IPS-20b (cell line): ENCODE measurements at regions not wholly inside any gene's neighbourhood (a gene's known extent, or its start where the extent isn't known, plus 50 kb on each side); places are given as distances from the start of the nearest gene placed in this dataset.
A peak's percentile ranks its signal among the peaks of the same experiment; 100 is the strongest.

Source experiments
- H3K27ac ChIP-seq: one replicate; pipeline ENCODE4 v1.5.1; 2013; ENCODE audit warnings: low read length
- H3K27me3 ChIP-seq: 2 replicates; pipeline ENCODE4 v1.6.1; 2013; ENCODE audit warnings: mild to moderate bottlenecking, low read length, inconsistent platforms; ENCODE audit not compliant: insufficient read depth
- H3K36me3 ChIP-seq: 2 replicates; pipeline ENCODE4 v1.6.1; 2013; ENCODE audit warnings: low read depth, mild to moderate bottlenecking, inconsistent platforms, low read length, moderate library complexity; ENCODE audit not compliant: insufficient read depth
- H3K4me1 ChIP-seq: 2 replicates; pipeline ENCODE4 v1.6.1; 2013; ENCODE audit warnings: mild to moderate bottlenecking, control low read depth, inconsistent platforms, low read length, moderate library complexity; ENCODE audit not compliant: insufficient read depth
- H3K4me3 ChIP-seq: 2 replicates; pipeline ENCODE4 v1.5.1; 2013; ENCODE audit warnings: mild to moderate bottlenecking, low read length, inconsistent platforms
- H3K9ac ChIP-seq: 2 replicates; pipeline ENCODE4 v1.6.1; 2013; ENCODE audit warnings: low read depth, mild to moderate bottlenecking, inconsistent platforms, low read length, moderate library complexity
- H3K9me3 ChIP-seq: 2 replicates; pipeline ENCODE4 v1.6.1; 2013; ENCODE audit warnings: mild to moderate bottlenecking, low read depth, low read length, inconsistent platforms; ENCODE audit not compliant: insufficient read depth

DNA sequence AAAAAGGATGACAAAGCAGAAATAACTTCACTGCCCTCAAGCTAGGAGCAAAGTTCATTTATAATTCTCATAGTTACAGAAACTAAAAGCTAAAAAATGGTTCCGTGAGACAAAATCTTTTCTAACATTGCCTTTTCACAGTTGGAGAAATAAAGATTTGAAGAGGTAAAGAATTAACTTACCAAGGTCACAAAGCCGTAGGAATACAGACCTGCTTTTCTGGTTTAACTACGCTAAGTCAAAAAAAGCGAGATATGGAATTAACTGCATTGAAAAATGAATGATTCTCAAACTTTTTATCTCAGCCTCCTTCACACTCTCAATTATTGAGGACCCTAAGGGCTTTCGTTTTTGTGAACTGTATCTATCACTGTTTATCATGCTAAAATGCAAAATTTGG lies 95.3 kb downstream of the SLC17A6 start:
- no peak overlapping the region for H3K4me3 ChIP-seq
- H3K36me3 ChIP-seq = no peaks in the 10 kb centered on the region
- peak overlapping the region; percentile 64; the same call in 1 of the 2 replicates for H3K9ac ChIP-seq
- H3K27ac ChIP-seq = no peak overlapping the region
- H3K27me3 ChIP-seq = peaks cover 7% of the 10 kb centered on the region; the same call in 1 of the 2 replicates
- peaks cover 14% of the 10 kb centered on the region; the same call in 1 of the 2 replicates for H3K4me1 ChIP-seq
- no peaks in the 10 kb centered on the region for H3K9me3 ChIP-seq

DNA sequence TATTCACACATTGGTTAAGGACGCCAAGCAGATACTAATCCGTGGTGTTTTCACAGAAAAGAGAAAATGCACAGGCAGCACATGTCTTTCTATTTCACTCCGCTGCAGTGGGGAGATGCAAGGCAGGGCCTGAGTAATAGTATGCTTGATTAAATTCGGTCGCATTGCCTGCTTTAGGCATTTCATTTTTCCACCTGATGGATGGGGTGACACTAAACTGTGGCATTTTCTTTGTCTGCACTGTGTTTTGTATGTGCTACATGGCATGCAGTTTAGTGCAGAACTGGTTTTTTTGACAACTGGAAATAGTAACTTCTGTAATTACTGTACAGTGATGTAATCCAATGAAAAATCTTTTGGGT lies 94.9 kb downstream of the SLC17A6 start:
- Histone ChIP-seq H3K9me3 (no peaks in the 10 kb centered on the region), H3K4me3 (peak overlapping the region; percentile 53; the same call in 1 of the 2 replicates), H3K27me3 (peaks cover 7% of the 10 kb centered on the region; the same call in 1 of the 2 replicates), H3K27ac (no peak overlapping the region), H3K4me1 (peaks cover 14% of the 10 kb centered on the region; the same call in 1 of the 2 replicates), H3K9ac (peak overlapping the region; percentile 64; the same call in 1 of the 2 replicates), H3K36me3 (no peaks in the 10 kb centered on the region)

DNA sequence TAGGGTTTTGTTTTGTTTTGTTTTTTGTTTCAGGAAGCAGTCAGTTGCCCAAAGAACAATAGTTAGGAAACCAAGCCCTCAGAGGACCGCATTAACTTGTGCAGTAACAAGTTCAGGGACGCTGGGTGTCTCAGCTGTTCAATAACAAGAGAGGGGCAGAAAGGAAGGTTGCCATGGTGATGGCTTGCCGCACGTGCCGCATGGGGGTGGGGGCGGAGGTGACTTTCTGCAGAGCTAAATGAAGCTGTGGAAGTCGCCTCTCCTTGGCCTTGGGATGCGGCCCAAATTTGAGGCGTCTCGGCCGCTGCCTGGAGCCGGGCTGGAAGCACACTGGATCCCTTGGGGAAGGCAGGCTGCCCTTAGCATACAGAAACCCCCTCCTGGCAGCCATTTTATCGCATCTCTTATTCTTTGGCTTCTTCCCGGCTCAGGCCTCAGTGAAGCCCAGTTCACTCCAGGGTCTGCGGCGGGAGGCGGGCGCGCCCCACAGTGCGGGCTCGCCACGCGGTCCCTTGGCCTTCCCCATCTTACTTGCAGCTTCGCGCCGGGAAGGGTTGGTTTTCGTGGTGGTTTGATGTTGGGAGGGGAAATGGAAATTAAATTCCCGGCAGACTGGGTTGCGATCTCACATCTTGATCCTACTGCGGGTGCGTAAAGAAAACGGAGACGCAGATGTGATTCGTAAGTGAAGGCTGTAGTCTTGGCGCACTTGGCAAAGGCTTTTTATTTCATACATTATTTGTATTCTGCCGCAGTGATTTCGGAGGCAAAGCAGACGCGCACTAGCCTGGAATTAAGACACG lies 94.3 kb downstream of the SLC17A6 start:
- no peak overlapping the region for H3K27ac ChIP-seq
- peaks cover 7% of the 10 kb centered on the region; the same call in 1 of the 2 replicates for H3K27me3 ChIP-seq
- peak overlapping the region; percentile 53; the same call in 1 of the 2 replicates for H3K4me3 ChIP-seq
- peak overlapping the region; percentile 64; the same call in 1 of the 2 replicates for H3K9ac ChIP-seq
- H3K9me3 ChIP-seq = no peaks in the 10 kb centered on the region
- H3K4me1 ChIP-seq = peaks cover 14% of the 10 kb centered on the region; the same call in 1 of the 2 replicates
- H3K36me3 ChIP-seq = no peaks in the 10 kb centered on the region

DNA sequence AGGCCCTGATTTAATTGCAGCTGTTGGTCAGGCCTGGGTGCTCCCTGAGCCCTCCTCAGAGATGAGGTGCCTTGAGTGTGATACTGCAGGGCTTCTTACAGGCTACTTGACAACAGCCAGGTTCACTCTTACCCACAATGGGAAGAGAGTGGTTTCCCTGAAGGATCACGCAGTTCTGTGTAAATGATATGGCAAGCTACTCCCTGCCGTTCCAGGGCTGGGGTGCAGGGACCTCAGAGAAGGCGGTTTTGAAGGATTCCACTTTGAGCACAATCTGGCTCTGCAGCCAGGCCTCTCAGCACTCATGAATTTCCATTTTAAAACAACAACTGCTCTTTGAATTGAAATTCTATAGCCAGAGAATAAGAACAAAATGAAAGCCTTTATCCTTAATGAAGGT lies 92.9 kb downstream of the SLC17A6 start:
- H3K27me3 ChIP-seq = peaks cover 7% of the 10 kb centered on the region; the same call in 1 of the 2 replicates
- no peaks in the 10 kb centered on the region for H3K9me3 ChIP-seq
- H3K27ac ChIP-seq = no peak overlapping the region
- H3K4me1 ChIP-seq = peaks cover 14% of the 10 kb centered on the region; the same call in 1 of the 2 replicates
- no peak overlapping the region for H3K4me3 ChIP-seq
- no peak overlapping the region for H3K9ac ChIP-seq
- H3K36me3 ChIP-seq = no peaks in the 10 kb centered on the region

DNA sequence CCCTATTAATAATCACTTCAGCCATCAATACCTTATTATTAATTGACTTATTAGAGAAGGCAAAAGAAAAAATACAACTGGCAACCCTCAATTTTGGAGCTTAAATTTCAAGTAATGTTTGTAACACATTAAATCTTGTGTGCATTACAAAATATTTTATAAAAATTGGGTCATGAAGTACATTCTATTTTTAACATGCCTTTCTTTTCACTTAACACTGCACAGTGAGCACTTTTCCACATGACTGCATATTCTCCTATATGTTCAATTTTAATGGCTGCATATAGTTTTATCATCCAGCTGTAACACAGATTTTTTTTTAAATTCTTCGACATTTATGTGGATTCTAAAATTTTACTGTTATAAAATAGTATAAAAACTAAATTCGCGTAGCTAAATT lies 92.5 kb downstream of the SLC17A6 start:
- no peak overlapping the region for H3K9ac ChIP-seq
- H3K27me3 ChIP-seq = peaks cover 7% of the 10 kb centered on the region; the same call in 1 of the 2 replicates
- H3K9me3 ChIP-seq = no peaks in the 10 kb centered on the region
- peaks cover 14% of the 10 kb centered on the region; the same call in 1 of the 2 replicates for H3K4me1 ChIP-seq
- no peak overlapping the region for H3K27ac ChIP-seq
- no peak overlapping the region for H3K4me3 ChIP-seq
- no peaks in the 10 kb centered on the region for H3K36me3 ChIP-seq

DNA sequence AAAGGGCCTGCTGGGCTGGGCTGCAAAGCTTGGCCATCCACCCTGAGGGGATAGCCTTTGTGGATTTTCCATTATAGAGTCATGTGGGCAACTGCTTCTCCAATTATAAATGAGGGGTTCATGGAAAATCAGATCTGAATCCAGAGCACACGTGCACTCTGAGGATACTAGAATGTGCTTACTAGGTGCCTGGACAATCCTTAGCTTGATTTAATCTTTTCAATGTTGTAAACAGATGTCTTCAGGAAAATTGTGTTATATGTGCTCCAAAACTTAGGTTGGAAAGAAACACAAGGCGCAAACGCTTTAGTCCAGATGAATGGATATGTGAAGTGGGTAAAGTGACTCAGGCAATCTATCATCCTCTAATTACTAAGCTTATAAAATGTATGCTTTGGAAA lies 92.0 kb downstream of the SLC17A6 start:
- H3K27ac ChIP-seq = no peak overlapping the region
- no peaks in the 10 kb centered on the region for H3K36me3 ChIP-seq

More for the DNA sequence above, 92.0 kb downstream of the SLC17A6 start:
- Histone ChIP-seq H3K9me3 (no peaks in the 10 kb centered on the region), H3K9ac (no peak overlapping the region), H3K27me3 (peaks cover 7% of the 10 kb centered on the region; the same call in 1 of the 2 replicates), H3K4me3 (no peak overlapping the region), H3K4me1 (peaks cover 14% of the 10 kb centered on the region; the same call in 1 of the 2 replicates)
